ENCODE measurements at regions not wholly inside any gene's neighbourhood (a gene's known extent, or its start where the extent isn't known, plus 50 kb on each side); places are given as distances from the start of the nearest gene placed in this dataset.

DNA sequence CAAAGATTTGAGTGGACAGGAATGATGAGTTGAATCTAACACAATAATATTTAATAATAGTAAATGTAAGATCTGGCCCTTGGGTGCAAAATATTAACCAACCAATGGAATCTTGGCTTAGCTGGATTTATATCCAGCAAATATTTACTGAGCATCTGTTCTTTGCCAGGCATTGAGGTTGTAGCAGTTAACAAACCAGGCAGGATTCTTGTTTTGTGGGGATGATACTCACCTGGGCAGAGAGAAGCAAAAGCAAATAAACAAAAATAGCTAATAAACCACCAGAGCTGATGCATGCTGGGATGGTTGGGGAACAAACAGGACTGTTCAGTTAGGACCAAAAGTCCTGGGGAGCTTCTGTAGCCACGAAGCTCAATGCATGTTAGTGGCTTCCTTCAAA, 84.1 kb upstream of the CDH13 start:
- H3K9me3 ChIP-seq (ENCODE audit: low read depth), result no peaks in the 10 kb centered on the region
- H3K4me3 ChIP-seq, result no peak overlapping the region
- TF ChIP-seq CTCF (IDR thresholded peaks at IDR 0.05; ENCODE audit: low read depth, low read length), result no peak
- no peaks in the 10 kb centered on the region for H3K4me1 ChIP-seq (ENCODE audit: low read depth)
- peaks cover 12% of the 10 kb centered on the region for H3K27me3 ChIP-seq
- H3K36me3 ChIP-seq, result no peaks in the 10 kb centered on the region
- no peak overlapping the region for H3K27ac ChIP-seq
- DNase-seq (ENCODE audit: low read depth in 1 of 2, low spot score in 1 of 2), result no peak

DNA sequence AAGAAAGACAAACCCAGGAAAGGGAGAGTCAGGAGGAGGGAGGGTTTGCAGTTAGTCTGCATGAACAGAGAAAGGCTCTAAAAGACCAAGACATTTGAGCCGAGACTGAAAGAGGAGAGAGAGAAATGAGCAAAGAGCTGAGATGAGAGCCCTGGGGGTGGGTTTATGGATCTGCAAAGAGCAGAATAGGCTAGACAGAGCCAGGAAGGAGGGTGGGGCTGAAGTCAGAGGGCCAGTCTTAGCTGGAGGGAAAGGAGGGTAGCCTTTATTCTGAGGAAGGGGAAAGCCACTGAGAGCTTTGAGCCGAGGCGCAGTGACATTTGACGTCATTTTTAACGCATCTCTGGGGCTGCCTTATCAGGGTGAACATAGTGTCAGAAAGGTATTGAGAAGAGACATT, 85.7 kb upstream of the CDH13 start:
- Histone ChIP-seq H3K4me1 (ENCODE audit: low read depth) (no peaks in the 10 kb centered on the region), H3K4me3 (no peak overlapping the region), H3K27ac (no peak overlapping the region), H3K36me3 (no peaks in the 10 kb centered on the region), H3K9me3 (ENCODE audit: low read depth) (no peaks in the 10 kb centered on the region), H3K27me3 (peaks cover 6% of the 10 kb centered on the region)
- no peak for TF ChIP-seq CTCF (IDR thresholded peaks at IDR 0.05; ENCODE audit: low read depth, low read length)
- no peak for DNase-seq (ENCODE audit: low read depth in 1 of 2, low spot score in 1 of 2)

DNA sequence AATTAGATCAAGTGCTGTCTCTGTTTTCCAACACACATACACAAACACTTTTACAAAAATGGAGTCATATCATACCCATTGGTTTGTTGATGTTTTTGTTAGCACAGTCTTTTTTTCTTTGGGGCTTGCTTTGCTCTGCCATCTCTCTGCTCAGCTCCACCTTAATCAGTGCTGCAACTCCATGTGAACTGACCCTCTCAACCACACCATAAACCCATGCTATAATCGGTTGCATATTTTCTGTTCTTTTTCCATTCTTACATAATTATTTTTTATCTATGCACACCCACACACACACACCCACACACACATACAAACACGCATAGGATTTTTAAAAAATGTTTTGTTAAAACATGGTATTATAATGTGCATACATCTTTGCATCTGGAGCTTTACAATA, 91.0 kb upstream of the CDH13 start:
- no peak for TF ChIP-seq CTCF (IDR thresholded peaks at IDR 0.05; ENCODE audit: low read depth, low read length)
- Histone ChIP-seq H3K4me1 (ENCODE audit: low read depth) (no peaks in the 10 kb centered on the region), H3K36me3 (no peaks in the 10 kb centered on the region), H3K27ac (no peak overlapping the region), H3K27me3 (no peaks in the 10 kb centered on the region), H3K9me3 (ENCODE audit: low read depth) (no peaks in the 10 kb centered on the region), H3K4me3 (no peak overlapping the region)
- DNase-seq (ENCODE audit: low read depth in 1 of 2, low spot score in 1 of 2), result no peak

DNA sequence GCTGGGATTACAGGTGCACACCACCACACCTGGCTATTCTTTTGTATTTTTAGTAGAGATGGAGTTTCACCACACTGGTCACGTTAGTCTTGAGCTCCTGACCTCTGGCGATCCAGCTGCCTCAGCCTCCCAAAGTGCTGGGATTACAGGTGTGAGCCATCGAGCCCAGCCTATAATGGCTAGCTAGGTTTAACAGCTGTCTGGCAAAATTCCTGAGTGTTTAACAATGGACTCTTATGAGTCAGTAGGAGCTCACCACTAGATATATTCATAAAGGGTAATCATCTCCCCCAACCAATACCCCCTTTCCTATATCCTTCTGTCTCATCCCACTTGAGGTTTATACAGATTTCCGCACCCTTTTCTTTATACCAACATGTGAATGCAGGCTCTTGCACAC, 91.5 kb upstream of the CDH13 start:
- no peaks in the 10 kb centered on the region for H3K27me3 ChIP-seq
- DNase-seq (ENCODE audit: low read depth in 1 of 2, low spot score in 1 of 2), result no peak
- no peaks in the 10 kb centered on the region for H3K36me3 ChIP-seq
- no peak overlapping the region for H3K27ac ChIP-seq
- H3K9me3 ChIP-seq (ENCODE audit: low read depth), result no peaks in the 10 kb centered on the region
- TF ChIP-seq CTCF (IDR thresholded peaks at IDR 0.05; ENCODE audit: low read depth, low read length), result no peak
- no peaks in the 10 kb centered on the region for H3K4me1 ChIP-seq (ENCODE audit: low read depth)
- H3K4me3 ChIP-seq, result no peak overlapping the region

GRCh38 chr16:82533189-82533588, 93.6 kb upstream of the CDH13 start:
- no peak for DNase-seq (ENCODE audit: low read depth in 1 of 2, low spot score in 1 of 2)
- Histone ChIP-seq H3K4me1 (ENCODE audit: low read depth) (no peaks in the 10 kb centered on the region), H3K9me3 (ENCODE audit: low read depth) (no peaks in the 10 kb centered on the region), H3K27ac (no peak overlapping the region), H3K36me3 (no peaks in the 10 kb centered on the region), H3K4me3 (no peak overlapping the region), H3K27me3 (no peaks in the 10 kb centered on the region)
- no peak for TF ChIP-seq CTCF (IDR thresholded peaks at IDR 0.05; ENCODE audit: low read depth, low read length)

- no peak for TF ChIP-seq CTCF (IDR thresholded peaks at IDR 0.05; ENCODE audit: low read depth, low read length)
- Histone ChIP-seq H3K9me3 (ENCODE audit: low read depth) (no peaks in the 10 kb centered on the region), H3K27me3 (no peaks in the 10 kb centered on the region), H3K4me1 (ENCODE audit: low read depth) (no peaks in the 10 kb centered on the region), H3K4me3 (no peak overlapping the region), H3K36me3 (no peaks in the 10 kb centered on the region), H3K27ac (no peak overlapping the region)
- DNase-seq (ENCODE audit: low read depth in 1 of 2, low spot score in 1 of 2), result no peak
Measured at GRCh38 chr16:82530883-82531282, 95.9 kb upstream of the CDH13 start.
